KBM-7 (cell line): ENCODE measurements at regions not wholly inside any gene's neighbourhood (a gene's known extent, or its start where the extent isn't known, plus 50 kb on each side); places are given as distances from the start of the nearest gene placed in this dataset.
"Not testable (repeated sequence)": the region's sequence is repeated elsewhere in the genome, so short reads cannot be mapped to it uniquely, and the experiment has no call there.

Experiments used
- DNase-seq: peaks from one replicate; pipeline ENCODE4 v3.0.0-alpha.2; 2015
- in situ Hi-C: fragments of 300-500 bp; cut with MboI; formaldehyde crosslinking; loops from 2 replicates; pipeline ENCODE4 v1.14.3; 2020; ENCODE audit warnings: low sequenced_read_pairs, low pct_unique_long_range_greater_than_20kb, mixed read lengths

DNA sequence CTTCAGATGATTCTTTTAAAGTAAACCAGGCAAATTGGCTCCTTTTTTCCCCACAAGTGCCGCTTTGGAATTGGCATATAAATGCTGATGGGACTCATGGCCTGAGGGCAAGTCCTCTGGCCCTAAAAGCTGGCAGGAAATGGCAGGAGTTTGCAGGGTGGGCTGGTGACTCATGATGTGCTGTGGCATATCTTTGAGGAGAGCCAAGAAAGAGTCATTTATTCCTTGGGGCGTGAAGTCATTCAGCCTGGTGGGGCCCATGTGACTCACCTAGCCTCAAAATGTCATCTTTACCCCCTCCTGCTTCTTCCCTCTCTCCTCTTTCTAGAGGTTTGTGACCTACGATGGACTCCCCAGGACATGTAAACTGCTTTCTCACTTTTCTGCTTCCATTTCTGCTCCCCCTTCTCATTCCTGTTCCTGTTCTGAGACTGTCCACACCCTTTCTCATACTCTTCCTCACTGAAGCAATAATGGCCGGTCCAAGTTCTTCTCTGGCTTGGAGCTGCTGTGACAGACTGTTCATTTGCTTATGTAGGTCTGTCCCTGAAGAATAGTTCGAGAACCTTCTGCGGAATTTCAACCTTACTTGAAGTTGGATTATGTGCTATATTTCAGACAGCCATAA lies 326.1 kb downstream of the SATB1 start:
- peak; percentile 35 for DNase-seq
- in situ Hi-C loops, result no loop called here

DNA sequence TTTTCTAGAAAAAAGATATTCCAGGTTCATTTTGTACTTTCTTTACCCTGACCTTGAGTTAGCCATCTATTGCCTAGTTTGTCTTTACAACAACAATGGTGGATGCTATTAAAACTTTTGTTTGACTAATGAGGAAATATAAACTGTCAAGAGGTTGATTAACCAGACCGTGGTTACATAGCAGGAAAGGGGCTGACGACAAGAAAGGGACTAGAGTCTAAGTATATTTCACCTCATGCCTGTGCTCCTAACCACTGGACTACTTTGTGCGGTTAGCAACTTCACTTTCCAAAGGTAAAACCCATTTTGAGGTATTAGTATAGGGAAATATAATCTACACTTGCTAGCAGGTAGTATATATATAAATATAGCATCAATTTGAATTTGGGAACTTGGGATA lies 327.1 kb downstream of the SATB1 start:
- in situ Hi-C loops, result no loop called here
- DNase-seq, result no peak

DNA sequence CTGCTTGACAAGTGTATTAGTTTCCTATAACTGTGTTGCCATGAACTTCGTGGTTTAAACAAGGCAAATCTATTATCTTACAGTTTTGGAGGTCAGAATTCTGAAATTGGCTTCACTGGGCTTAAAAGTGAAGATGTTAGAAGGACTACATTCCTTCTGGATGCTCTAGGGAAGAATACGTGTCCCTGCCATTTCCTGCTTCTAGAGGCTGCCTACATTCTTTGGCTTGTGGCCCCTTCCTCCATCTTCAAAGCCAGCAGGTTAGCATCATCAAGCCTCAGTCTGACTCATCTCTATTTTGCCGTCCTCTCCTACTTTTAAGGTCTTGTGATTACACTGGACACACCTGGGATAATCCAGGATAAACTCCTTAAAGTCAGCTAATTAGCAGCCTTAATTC lies 327.7 kb downstream of the SATB1 start:
- DNase-seq, result no peak
- in situ Hi-C loops, result no loop called here

DNA sequence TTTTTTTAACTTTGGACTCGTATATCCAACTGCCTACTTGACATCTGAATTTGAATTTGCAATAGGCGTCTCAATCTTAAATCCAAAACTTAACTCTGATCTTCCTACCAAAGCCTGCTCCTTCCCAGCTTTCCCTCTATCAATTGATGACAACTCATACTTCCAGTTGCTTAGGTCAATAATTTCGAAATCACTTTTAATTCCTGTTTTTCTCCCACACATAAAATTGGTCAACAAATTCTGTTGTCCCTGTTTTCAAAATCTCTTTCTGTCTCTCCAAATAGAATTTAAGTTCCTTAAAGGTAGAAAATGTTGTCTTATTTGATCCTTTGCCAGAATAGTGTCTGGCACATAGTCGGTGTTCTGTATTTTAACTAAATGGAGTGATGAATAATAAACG lies 332.4 kb downstream of the SATB1 start:
- DNase-seq, result no peak
- in situ Hi-C loops, result no loop called here

DNA sequence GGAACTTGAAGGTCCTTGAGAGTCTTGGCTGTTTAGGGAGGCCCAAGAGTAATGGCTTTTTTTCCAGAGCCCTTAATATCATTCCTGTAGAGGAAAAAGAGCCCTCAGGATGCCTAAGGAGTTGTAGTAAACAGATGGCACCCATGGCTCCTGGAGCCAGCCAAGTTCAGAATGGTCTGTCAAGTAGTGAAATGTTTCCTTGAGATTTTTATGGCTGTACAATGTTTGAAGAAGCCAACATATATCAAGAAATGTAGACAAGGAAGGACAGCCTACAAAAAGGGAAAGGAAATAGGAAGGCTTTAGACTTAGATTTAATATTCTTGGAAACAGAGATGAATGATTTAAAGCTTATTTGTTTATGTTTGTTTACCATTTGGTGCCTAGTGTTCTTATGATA lies 334.8 kb downstream of the SATB1 start:
- no peak for DNase-seq
- in situ Hi-C loops, result no loop called here

DNA sequence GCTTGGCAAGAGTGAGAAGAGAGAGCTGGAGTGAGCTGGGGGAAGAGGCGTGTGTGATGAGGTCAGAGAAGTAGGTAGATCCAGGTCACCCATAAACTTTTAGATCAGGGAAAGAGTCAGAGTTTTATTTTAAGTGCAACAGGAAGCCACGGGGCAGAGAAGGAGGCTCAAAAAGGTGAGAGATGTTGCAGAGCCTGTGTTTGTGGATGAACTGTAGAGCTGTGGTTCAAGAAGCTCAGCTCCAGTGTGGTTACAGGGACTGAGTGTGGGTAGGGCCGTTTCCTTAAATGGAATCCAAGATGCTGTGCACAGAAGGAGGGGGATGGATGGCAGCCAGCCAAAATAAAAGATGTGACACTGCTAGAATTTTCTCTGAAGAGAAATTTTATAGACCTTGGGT lies 337.2 kb downstream of the SATB1 start:
- peak; percentile 91 for DNase-seq
- in situ Hi-C loops, result no loop called here

DNA sequence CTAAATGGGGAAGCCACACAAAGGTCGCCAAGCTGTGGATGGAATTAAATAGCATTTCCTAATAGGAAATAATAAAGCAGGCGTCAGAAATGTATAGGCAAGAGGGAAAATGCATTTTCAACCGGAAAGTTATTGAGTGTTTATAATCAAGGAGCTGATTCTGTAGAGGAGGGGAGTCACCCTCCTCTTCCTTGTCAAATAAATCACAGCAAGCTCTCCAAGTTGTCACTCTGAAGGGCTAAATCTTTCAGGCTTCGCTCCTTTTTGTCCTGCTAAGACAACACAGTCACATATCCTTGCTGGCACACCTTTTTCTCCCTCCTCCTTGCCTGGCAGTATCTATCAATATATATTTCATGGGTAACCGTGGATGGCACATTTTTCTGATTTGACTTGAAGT lies 338.4 kb downstream of the SATB1 start:
- in situ Hi-C loops, result no loop called here
- no peak for DNase-seq

DNA sequence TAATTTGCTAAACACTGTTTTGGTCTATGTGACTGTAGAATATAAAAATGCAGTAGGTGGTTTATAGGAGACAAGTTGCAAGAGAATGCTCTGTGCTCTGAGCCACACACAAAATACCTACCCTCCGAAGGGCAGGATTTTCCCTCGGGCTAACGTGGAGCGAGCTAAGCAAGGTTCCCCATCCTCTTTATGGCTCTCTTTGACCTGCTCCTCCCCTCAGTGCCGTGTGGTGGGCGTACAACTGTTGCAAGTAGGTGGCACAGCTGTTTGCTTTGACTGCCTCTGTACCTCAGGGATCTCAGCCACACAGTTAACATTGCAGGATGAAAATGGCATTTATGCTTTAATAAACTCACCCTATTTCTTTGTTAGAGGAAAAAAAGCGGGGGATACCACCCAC lies 339.1 kb downstream of the SATB1 start:
- in situ Hi-C loops, result no loop called here
- no peak for DNase-seq

DNA sequence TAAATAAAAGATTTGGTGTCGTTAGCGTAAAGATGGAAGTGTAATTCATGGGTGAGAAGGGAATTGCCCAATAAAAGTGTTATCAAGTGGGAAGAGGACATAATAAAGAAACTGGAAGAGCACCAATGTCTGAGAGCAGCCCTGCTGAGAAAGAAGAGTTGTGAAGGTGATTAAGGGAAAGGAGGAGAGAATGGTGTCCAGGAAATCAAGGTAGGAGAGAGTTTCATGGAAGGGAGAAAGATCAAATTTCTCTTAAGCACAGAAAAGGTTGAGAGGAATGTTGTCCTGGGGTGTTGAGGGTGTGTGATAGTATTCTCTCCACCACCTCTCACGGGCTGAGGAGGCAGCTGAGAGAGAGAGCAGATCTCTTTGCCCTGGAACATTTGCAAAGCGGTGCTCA lies 339.7 kb downstream of the SATB1 start:
- in situ Hi-C loops, result no loop called here
- no peak for DNase-seq

DNA sequence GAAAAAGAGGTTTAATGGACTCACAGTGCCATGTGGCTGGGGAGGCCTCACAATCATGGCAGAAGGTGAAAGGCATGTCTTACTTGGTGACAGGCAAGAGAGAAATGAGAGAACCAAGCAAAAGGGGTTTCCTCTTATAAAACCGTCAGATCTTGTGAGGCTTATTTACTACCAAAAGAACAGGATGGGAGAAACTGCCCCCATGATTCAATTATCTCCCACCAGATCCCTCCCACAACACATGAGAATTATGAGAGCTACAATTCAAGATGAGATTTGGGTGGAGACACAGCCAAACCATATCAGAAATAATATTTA lies 340.8 kb upstream of the TBC1D5 start:
- in situ Hi-C loops, DNase-seq: not testable (repeated sequence)

DNA sequence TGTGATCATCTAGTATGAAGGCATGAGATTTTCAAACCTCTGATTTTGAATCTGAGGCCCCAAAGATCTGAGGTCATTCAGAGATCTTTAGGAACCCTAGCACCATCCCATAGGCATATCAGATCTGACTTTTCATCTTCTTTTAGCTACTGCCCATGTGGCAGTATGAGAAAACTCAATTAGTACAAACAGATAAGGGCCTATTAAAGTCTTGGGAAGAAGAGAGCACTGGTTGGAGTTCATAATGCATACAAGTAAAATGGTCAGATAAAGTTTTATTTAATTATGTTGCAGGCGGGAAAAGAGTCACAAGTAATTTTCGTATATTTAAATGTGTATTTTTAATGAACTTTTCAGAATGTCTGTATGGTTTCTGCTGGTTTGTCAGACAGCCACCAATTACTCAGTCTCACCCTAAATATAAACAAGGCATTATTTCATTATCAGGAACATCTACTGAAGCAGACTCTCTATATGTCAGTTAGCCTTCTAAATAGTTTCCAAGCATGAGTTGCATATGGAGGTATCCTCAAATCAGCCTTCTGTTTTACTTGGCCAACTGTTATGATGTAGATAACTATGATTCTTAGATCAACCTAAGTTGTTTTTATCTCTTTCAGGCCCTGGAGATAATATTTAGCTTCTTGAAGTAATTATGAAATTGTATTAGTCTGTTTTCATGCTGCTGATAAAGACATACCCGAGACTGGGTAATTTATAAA lies 340.3 kb upstream of the TBC1D5 start:
- DNase-seq, result no peak
- in situ Hi-C loops, result no loop called here

DNA sequence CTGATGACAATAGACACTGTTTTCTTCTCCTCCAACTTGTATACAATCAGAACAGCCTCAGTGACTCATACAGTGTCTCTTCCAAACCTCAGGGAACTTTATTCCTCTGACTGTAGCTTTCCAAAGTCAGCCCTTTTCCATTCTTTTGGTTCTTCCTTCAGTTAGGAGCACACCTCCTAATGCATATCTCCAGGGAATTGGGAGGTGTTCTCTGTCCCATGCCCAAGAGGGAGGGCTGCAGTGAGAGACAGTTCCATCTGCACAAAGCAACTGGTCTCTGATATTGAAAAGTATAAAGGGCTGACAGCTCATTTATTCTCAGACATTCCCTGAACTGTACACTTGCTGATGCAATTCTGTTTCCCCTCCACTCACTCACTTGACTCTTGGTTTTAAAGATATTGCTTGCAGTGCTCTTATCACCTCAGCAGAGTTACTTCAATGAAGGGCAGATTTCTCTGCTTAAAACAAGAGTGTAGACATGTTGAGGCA lies 337.8 kb upstream of the TBC1D5 start:
- in situ Hi-C loops, result no loop called here
- peak; percentile 59 for DNase-seq

DNA sequence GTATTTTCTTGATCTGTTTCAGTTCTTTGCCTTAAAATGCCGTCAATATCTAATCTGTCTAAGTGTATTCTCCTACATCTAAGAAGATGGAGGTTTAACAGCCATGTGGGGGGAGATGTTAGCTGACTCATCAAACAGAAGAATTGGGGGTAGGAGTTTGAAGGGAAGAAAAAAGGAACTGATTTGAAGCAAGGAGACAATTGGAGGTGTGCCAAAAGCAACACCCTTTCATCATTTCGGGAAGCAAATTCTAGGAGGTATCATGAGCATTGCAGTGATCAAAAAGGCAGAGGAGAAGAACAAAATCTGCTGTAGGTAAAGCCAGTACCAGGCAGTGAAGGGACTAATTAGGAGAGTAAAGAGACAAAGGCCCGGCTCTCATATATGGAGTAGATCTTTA lies 337.3 kb upstream of the TBC1D5 start:
- DNase-seq, result peak; percentile 97
- in situ Hi-C loops, result no loop called here

DNA sequence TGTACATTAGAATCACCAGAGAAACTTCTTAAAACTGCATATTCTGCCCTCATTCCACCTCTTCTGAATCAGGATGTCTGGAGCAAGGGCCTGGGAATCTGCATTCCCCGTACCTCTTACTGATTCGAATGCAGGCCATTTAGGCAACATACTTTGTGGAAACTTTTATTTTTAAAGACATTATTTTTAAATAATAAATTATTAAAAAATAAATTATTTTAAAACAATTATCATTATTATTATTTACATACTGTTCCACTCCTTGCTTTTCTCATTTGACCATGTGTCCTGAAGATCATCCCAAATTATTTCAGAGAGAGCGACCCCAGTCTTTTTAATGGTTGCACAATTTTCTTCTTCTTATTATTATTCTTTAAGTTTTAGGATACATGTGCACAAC lies 336.6 kb upstream of the TBC1D5 start:
- in situ Hi-C loops, result no loop called here
- DNase-seq, result no peak

DNA sequence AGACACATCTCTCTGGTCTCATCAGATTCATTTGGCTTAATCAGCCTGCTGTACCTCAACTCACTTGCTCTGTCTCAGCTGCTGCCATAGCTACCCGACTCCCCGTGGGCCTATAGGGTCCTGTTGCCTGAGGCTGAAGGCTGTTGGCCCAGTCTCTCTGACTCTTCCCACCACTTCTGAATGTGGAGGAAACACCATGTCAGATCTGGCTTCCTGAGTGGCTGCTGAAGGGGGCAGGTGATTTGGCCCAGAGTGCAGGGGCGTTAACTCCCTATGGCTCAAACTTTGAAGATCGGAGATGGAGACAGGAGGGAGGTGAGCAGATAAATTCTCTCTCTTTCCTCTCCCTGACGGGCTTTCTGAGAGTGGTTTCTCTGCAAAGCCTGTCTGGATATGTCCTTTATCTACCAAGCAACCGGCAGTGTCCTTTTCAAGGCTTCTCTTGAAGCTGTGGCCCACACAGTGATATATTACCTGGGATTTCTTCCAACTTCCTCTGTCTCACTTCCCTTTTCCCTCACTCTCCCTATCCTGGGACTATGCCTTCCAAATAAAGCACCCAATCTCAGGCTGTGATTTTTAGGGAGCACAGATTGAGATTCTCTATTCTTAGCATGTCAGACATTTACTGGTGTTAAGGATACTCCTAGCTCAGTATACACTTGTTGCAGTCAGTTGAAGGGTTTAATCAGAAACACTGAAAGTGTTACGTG lies 334.9 kb upstream of the TBC1D5 start:
- in situ Hi-C loops, result no loop called here
- DNase-seq, result peak; percentile 80

DNA sequence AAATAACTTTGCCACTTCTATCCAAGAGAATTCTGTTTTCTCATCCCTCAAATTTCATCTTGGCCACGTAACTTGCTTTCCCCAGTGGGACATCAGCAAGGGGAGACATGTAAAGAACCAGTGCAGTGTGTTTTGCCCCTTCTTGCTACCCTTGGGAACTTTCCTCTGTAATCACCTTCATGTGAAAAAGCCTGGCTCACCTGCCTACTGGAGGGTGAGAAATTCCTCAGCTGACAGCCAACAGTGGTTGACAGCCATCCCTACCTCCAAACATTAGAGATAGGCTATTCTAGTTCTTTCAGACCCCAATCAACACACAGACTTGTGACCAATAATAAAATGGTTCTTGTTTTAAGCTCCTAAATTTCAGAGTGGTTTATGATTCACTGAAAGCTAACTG lies 333.9 kb upstream of the TBC1D5 start:
- no peak for DNase-seq
- in situ Hi-C loops, result no loop called here

DNA sequence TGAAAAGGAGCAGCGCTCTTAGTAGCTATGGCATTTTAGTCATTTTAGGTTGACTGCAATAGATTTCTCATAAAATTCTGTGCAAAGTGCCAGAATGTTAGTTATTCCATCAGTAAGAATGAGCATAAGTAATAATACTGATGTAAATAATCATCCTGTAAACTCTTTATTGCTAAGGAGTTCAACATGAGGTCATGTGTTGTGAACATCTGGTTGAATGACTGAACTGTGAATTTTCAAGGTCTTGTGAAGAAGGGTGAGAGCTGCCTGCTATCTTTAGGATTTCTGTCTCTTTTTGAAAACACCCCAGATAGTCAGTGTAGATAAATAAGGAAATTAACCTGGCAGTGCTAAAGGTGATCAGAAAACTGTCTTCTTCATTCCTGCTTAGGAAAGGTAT lies 333.4 kb upstream of the TBC1D5 start:
- DNase-seq, result no peak
- in situ Hi-C loops, result no loop called here

DNA sequence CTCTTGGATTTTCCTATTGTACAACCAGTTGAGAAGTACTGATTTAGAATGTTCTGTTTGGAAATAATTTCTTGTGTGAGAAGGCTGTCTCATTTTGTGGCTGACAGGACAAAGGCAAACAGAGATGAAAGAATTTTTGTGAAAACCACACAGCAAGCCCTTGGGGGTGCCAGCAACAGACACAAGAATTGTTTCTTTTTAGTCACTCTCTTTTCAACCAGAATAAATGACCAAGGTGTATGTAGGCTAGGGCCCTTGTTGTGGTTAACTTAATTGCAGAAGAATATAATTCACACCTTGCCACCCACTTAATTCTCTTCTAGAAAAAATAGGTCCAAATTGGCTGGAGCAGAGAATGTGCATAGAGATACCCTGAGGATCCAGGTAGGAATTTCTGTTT lies 329.4 kb upstream of the TBC1D5 start:
- in situ Hi-C loops, result no loop called here
- DNase-seq, result no peak

DNA sequence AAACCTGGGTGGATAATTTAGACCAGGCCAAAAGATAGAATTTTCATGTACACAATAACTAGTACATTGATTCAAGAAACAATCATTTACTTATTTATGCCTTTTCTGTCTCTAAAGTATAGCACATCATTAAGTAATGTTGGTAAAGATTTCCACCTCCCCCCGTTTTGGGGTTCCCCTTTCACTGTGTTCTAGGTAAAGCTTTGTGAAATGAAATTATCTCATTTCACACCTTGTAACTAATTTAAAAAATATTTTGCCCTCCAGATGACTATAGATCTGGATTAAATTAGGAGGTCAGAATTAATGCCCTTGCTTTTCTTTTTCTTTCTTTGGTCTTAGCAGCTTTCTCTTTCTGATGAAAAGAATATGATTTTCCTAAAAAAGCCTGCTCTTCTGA lies 328.5 kb upstream of the TBC1D5 start:
- in situ Hi-C loops, result no loop called here
- no peak for DNase-seq

DNA sequence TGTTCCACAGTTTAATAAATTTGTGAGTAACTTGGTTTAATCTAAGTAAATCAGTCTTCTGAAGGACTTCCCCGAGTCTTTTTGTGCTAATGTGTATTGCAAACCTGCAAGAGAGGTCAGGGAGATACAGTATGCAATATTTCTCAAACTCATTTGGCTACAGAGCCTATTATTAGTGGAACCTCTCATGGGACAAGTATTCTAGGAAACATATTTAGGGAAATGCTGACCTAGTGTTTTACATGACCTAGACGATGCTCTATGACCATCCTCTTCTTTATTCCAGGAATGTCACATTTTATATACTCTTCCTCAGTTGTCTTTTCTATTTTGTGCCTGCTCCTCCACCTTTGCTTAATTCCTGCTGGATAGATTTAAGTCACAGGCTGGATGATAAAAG lies 327.8 kb upstream of the TBC1D5 start:
- in situ Hi-C loops, result no loop called here
- no peak for DNase-seq

DNA sequence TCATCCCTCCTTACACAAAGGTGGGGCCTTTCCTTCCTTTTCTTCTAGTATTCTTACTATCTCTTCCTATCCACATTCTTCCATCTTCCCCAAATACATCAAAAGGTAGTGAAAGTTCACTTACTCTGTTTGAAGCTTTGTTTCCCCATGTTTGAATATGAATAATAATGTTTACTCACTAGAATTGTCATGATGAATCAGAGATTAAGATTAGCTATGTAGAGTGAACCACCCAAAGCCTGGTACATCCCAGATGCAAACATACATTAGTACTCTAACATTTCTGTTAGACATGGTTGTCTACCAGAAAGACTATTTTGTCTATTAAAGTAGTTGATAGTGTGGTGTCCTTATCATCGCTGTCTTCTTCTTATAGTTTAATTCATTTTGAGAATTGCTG lies 327.1 kb upstream of the TBC1D5 start:
- in situ Hi-C loops, result no loop called here
- DNase-seq, result no peak
